HepG2 (cell line): ENCODE measurements at regions not wholly inside any gene's neighbourhood (a gene's known extent, or its start where the extent isn't known, plus 50 kb on each side); places are given as distances from the start of the nearest gene placed in this dataset.

Experiments
- CBX5 ChIP-seq: sonication (generic); formaldehyde crosslinking; IDR thresholded peaks from 2 replicates; pipeline ENCODE4 v1.4.0; 2020; ENCODE audit warnings: missing genetic modification reagents, borderline replicate concordance
- GTF3A ChIP-seq: sonication (generic); formaldehyde crosslinking; conservative IDR thresholded peaks from 2 replicates; pipeline ENCODE4 v1.4.0; 2020; ENCODE audit warnings: mild to moderate bottlenecking, missing genetic modification reagents
- HDAC1 ChIP-seq: sonication (generic); formaldehyde crosslinking; IDR thresholded peaks from 2 replicates; pipeline ENCODE4 v1.5.1; 2020; ENCODE audit warnings: mild to moderate bottlenecking, missing genetic modification reagents
- KLF16 ChIP-seq, 2 experiments: sonication (generic) in 1 of 2; formaldehyde crosslinking in 1 of 2; IDR thresholded peaks; 2 replicates each; pipeline versions ENCODE4 v1.6.1 to v1.8.0; 2016 to 2023; ENCODE audit warnings: missing genetic modification reagents in 2 of 2, missing compliant biosample characterization in 1 of 2
- POLR2A ChIP-seq, 2 experiments: IDR thresholded peaks; 2 replicates each; pipeline ENCODE4 v1.6.1; 2011; ENCODE audit warnings: low read depth in 2 of 2, low read length in 2 of 2, mild to moderate bottlenecking in 1 of 2, moderate library complexity in 1 of 2; ENCODE audit not compliant: insufficient read depth in 1 of 2
- POLR2AphosphoS5 ChIP-seq: IDR thresholded peaks from 2 replicates; pipeline ENCODE4 v1.6.1; 2012; ENCODE audit warnings: low read depth, low read length
- SOX13 ChIP-seq, 3 experiments: fragments of 450-650 bp in 1 of 3; sonication (generic) in 1 of 3; formaldehyde crosslinking in 1 of 3; IDR thresholded peaks in 2 of 3; conservative IDR thresholded peaks in 1 of 3; 2 replicates each; pipeline versions ENCODE4 v1.5.0 to v1.6.1; 2016 to 2020; ENCODE audit warnings: antibody characterized with exemption in 1 of 3, mild to moderate bottlenecking in 1 of 3, missing compliant biosample characterization in 1 of 3, missing genetic modification reagents in 1 of 3, moderate library complexity in 1 of 3
- SP1 ChIP-seq, 2 experiments: fragments of 450-650 bp in 1 of 2; sonication (generic) in 1 of 2; formaldehyde crosslinking in 1 of 2; IDR thresholded peaks; 2 replicates each; pipeline versions ENCODE4 v1.4.0 to v1.6.1; 2016 to 2020; ENCODE audit warnings: missing genetic modification reagents in 1 of 2
- ZC3H4 ChIP-seq: sonication (generic); formaldehyde crosslinking; IDR thresholded peaks from 2 replicates; pipeline ENCODE4 v1.4.0; 2020; ENCODE audit warnings: missing genetic modification reagents, borderline replicate concordance
- ZNF512 ChIP-seq: sonication (generic); formaldehyde crosslinking; IDR thresholded peaks from 2 replicates; pipeline ENCODE4 v1.4.0; 2020; ENCODE audit warnings: mild to moderate bottlenecking, missing genetic modification reagents
- ZNF792 ChIP-seq: IDR thresholded peaks from 2 replicates; pipeline ENCODE4 v1.6.1; 2016

GRCh38 chr18:73827801-73828200 is 319.8 kb downstream of the FBXO15 start:
- TF ChIP-seq CBX5 (CRISPR knock-in tag) (no peak), ZNF792 (no peak), KLF16 (CRISPR knock-in tag; IDR thresholded peaks at IDR 0.05) (no peak), POLR2A (IDR thresholded peaks at IDR 0.05; ENCODE audit: insufficient read depth in 1 of 2, low read depth in 2 of 2, low read length in 2 of 2) (no peak), ZC3H4 (CRISPR knock-in tag) (no peak), SOX13 (IDR thresholded peaks at IDR 0.05) (no peak), SOX13 (CRISPR knock-in tag; conservative IDR thresholded peaks at IDR 0.05 in 1 of 2, IDR thresholded peaks at IDR 0.05 in 1 of 2) (no peak), GTF3A (CRISPR knock-in tag) (no peak), POLR2AphosphoS5 (no peak), ZNF512 (CRISPR knock-in tag) (no peak), SP1 (IDR thresholded peaks at IDR 0.05) (no peak), SP1 (CRISPR knock-in tag; IDR thresholded peaks at IDR 0.05) (no peak), HDAC1 (no peak)
